Forelimb muscle (tissue), 1 donor: ENCODE measurements at regions not wholly inside any gene's neighbourhood (a gene's known extent, or its start where the extent isn't known, plus 50 kb on each side); places are given as distances from the start of the nearest gene placed in this dataset.

ENCODE experiments used
- DNase-seq: peaks from one replicate; pipeline ENCODE4 v3.0.0-alpha.2; 2013; ENCODE audit warnings: low read depth

- DNase-seq, result no peak
Observed at GRCh38 chr7:117929237-117929636, 56.0 kb upstream of the CTTNBP2 start.

GRCh38 chr7:117931314-117931713 lies 58.1 kb upstream of the CTTNBP2 start:
- DNase-seq, result no peak

- peak; percentile 35 for DNase-seq
Observed at GRCh38 chr7:117937049-117937752, 64.0 kb upstream of the CTTNBP2 start.

- DNase-seq, result no peak
Observed at GRCh38 chr7:117937753-117938483, 64.7 kb upstream of the CTTNBP2 start.

- DNase-seq, result no peak
Observed at GRCh38 chr7:117941138-117941810, 68.0 kb upstream of the CTTNBP2 start.

GRCh38 chr7:117942780-117943179 lies 69.5 kb upstream of the CTTNBP2 start:
- no peak for DNase-seq

GRCh38 chr7:117944886-117945285 lies 71.6 kb upstream of the CTTNBP2 start:
- DNase-seq, result no peak

- DNase-seq, result no peak
Observed at GRCh38 chr7:117946151-117946633, 73.0 kb upstream of the CTTNBP2 start.

GRCh38 chr7:117949232-117949631 lies 76.0 kb upstream of the CTTNBP2 start:
- no peak for DNase-seq

GRCh38 chr7:117950601-117951260 lies 77.5 kb upstream of the CTTNBP2 start:
- DNase-seq, result no peak

- no peak for DNase-seq
Observed at GRCh38 chr7:117951285-117951684, 78.0 kb upstream of the CTTNBP2 start.

- no peak for DNase-seq
Observed at GRCh38 chr7:117951691-117952280, 78.5 kb upstream of the CTTNBP2 start.

- no peak for DNase-seq
Observed at GRCh38 chr7:117955046-117955445, 81.8 kb upstream of the CTTNBP2 start.

- no peak for DNase-seq
Observed at GRCh38 chr7:117960351-117960750, 87.1 kb upstream of the CTTNBP2 start.

- DNase-seq, result no peak
Observed at GRCh38 chr7:117961235-117961634, 88.0 kb upstream of the CTTNBP2 start.

- no peak for DNase-seq
Observed at GRCh38 chr7:117962366-117962994, 89.2 kb upstream of the CTTNBP2 start.

GRCh38 chr7:117963264-117964197 lies 90.3 kb upstream of the CTTNBP2 start:
- DNase-seq, result no peak

- DNase-seq, result no peak
Observed at GRCh38 chr7:117970801-117971200, 97.6 kb upstream of the CTTNBP2 start.

- no peak for DNase-seq
Observed at GRCh38 chr7:117971556-117972244, 98.5 kb upstream of the CTTNBP2 start.
